HCT116 (cell line): ENCODE measurements at regions not wholly inside any gene's neighbourhood (a gene's known extent, or its start where the extent isn't known, plus 50 kb on each side); places are given as distances from the start of the nearest gene placed in this dataset.

Experiments used
- ATAC-seq: fragments of 200-7000 bp; cut with Tn5 transposase; 2 replicates; pipeline ENCODE4 v1.9.1; 2020; ENCODE audit warnings: mild to moderate bottlenecking, moderate library complexity
- BruUV-seq: library from RNA; stranded (reverse); fragments of 400-500 nt; replicated peaks from 2 replicates; lab custom pipeline; 2021; lab: Mats Ljungman, UMichigan
- CTCF ChIA-PET: fragments of 300-600 bp; sonication (Branson Sonifier 250); formaldehyde crosslinking; loops from one replicate; lab custom pipeline; 2021; ENCODE audit warnings: antibody characterized with exemption; lab: Charles Lee
- POLR2A ChIA-PET: fragments of 300-600, 350-600 bp; sonication (Branson Sonifier 250); formaldehyde crosslinking; loops from one replicate; lab custom pipeline; 2021; ENCODE audit warnings: antibody characterized with exemption; lab: Charles Lee
- RAD21 ChIA-PET, 2 experiments: fragments of 300-600 bp; sonication (Branson Sonifier 250); formaldehyde crosslinking; loops; one replicate each; lab custom pipeline; 2023; ENCODE audit warnings: low total read pairs in 2 of 2; ENCODE audit not compliant: uncharacterized antibody in 2 of 2, unreplicated experiment in 2 of 2, low non-redundant PET in 1 of 2; lab: Charles Lee
- DNase-seq: peaks from one replicate; pipeline ENCODE4 v3.0.0-alpha.2; 2010; ENCODE audit warnings: low read depth, low spot score
- H2AFZ ChIP-seq: fragments of 200-600 bp; shearing (Covaris generic), sonication (generic); 2 replicates; pipeline ENCODE4 v1.6.1; 2017; ENCODE audit warnings: low read depth, mixed run types, mixed read lengths, antibody characterized with exemption, low read length; ENCODE audit not compliant: poor library complexity, severe bottlenecking
- H3K27ac ChIP-seq: 2 replicates; pipeline ENCODE4 v1.5.1; 2012; ENCODE audit warnings: low read depth, low read length
- H3K27me3 ChIP-seq: fragments of 200-600 bp; sonication (generic); 2 replicates; pipeline ENCODE4 v1.6.1; 2016; ENCODE audit warnings: mixed run types, low read length, mixed read lengths; ENCODE audit not compliant: insufficient read depth
- H3K36me3 ChIP-seq, 2 experiments: fragments of 200-500 bp in 1 of 2; fragments of 200-600 bp in 1 of 2; sonication (Bioruptor generic) in 1 of 2; sonication (generic) in 1 of 2; 2 replicates each; pipeline versions ENCODE4 v1.5.1 to v1.6.1; 2014 to 2016; ENCODE audit warnings: low read length in 2 of 2, inconsistent platforms in 1 of 2, mixed read lengths in 1 of 2, mixed run types in 1 of 2; ENCODE audit not compliant: insufficient read depth in 2 of 2, control insufficient read depth in 1 of 2
- H3K4me1 ChIP-seq, 2 experiments: fragments of 200-600 bp in 1 of 2; sonication (generic) in 1 of 2; 2 replicates each; pipeline versions ENCODE4 v1.5.1 to v1.6.1; 2012 to 2017; ENCODE audit warnings: low read length in 2 of 2, inconsistent platforms in 1 of 2, mild to moderate bottlenecking in 1 of 2, mixed read lengths in 1 of 2, mixed run types in 1 of 2, moderate library complexity in 1 of 2; ENCODE audit not compliant: insufficient read depth in 2 of 2, control insufficient read depth in 1 of 2
- H3K4me2 ChIP-seq: fragments of 200-600 bp; sonication (generic); 2 replicates; pipeline ENCODE4 v1.6.1; 2017; ENCODE audit warnings: mixed run types, low read length, mixed read lengths
- H3K4me3 ChIP-seq, 2 experiments: fragments of 200-600 bp in 1 of 2; sonication (generic) in 1 of 2; replicated peaks in 1 of 2; 2 replicates each; pipeline ENCODE4 v1.5.1; 2011 to 2016; ENCODE audit warnings: low read length in 2 of 2, control low read depth in 1 of 2, low read depth in 1 of 2, mild to moderate bottlenecking in 1 of 2, mixed read lengths in 1 of 2, mixed run types in 1 of 2
- H3K79me2 ChIP-seq: fragments of 200-600 bp; sonication (generic); 2 replicates; pipeline ENCODE4 v1.6.1; 2017; ENCODE audit warnings: mild to moderate bottlenecking, mixed run types, low read length, moderate library complexity, mixed read lengths; ENCODE audit not compliant: insufficient read depth
- H3K9ac ChIP-seq: fragments of 200-600 bp; sonication (generic); 2 replicates; pipeline ENCODE4 v1.6.1; 2016; ENCODE audit warnings: low read length, mixed read lengths
- H3K9me2 ChIP-seq: fragments of 200-600 bp; sonication (generic), shearing (Covaris generic); 2 replicates; pipeline ENCODE4 v1.6.1; 2017; ENCODE audit warnings: mixed run types, mild to moderate bottlenecking, moderate library complexity; ENCODE audit not compliant: insufficient read depth
- H3K9me3 ChIP-seq, 2 experiments: fragments of 200-500 bp in 1 of 2; fragments of 200-600 bp in 1 of 2; sonication (Bioruptor generic) in 1 of 2; sonication (generic) in 1 of 2; 2 replicates each; pipeline ENCODE4 v1.6.1; 2014 to 2017; ENCODE audit warnings: low read length in 2 of 2, mixed read lengths in 2 of 2, inconsistent platforms in 1 of 2, low read depth in 1 of 2, mild to moderate bottlenecking in 1 of 2, mixed run types in 1 of 2, moderate library complexity in 1 of 2; ENCODE audit not compliant: control insufficient read depth in 1 of 2, insufficient read depth in 1 of 2
- H4K20me1 ChIP-seq: fragments of 200-600 bp; sonication (generic), shearing (Covaris generic); 2 replicates; pipeline ENCODE4 v1.6.1; 2017; ENCODE audit warnings: mixed run types, mild to moderate bottlenecking, moderate library complexity; ENCODE audit not compliant: insufficient read depth
- CBX3 ChIP-seq: IDR thresholded peaks from 2 replicates; pipeline ENCODE4 v1.6.1; 2012; ENCODE audit warnings: low read depth
- CEBPB ChIP-seq: IDR thresholded peaks from 2 replicates; pipeline ENCODE4 v1.6.1; 2012; ENCODE audit warnings: low read depth
- CTCF ChIP-seq, 3 experiments: fragments of 200-600 bp in 1 of 3; sonication (generic) in 1 of 3; IDR thresholded peaks in 2 of 3; conservative IDR thresholded peaks in 1 of 3; 2 replicates each; pipeline ENCODE4 v1.5.1; 2012 to 2017; ENCODE audit warnings: low read depth in 2 of 3, low read length in 2 of 3, antibody characterized with exemption in 1 of 3, borderline replicate concordance in 1 of 3, control low read depth in 1 of 3, mild to moderate bottlenecking in 1 of 3, mixed read lengths in 1 of 3, mixed run types in 1 of 3, moderate library complexity in 1 of 3; ENCODE audit not compliant: insufficient read depth in 1 of 3
- EGR1 ChIP-seq: IDR thresholded peaks from 2 replicates; pipeline ENCODE4 v1.6.1; 2012; ENCODE audit warnings: low read depth
- ELF1 ChIP-seq: IDR thresholded peaks from 2 replicates; pipeline ENCODE4 v1.6.1; 2012; ENCODE audit warnings: low read depth, borderline replicate concordance
- EZH2 ChIP-seq: fragments of 200-600 bp; sonication (generic); IDR thresholded peaks from 2 replicates; pipeline ENCODE4 v1.6.1; 2017; ENCODE audit warnings: antibody characterized with exemption, mixed run types
- EZH2phosphoT487 ChIP-seq: fragments of 200-600 bp; IDR thresholded peaks from 2 replicates; pipeline ENCODE4 v1.6.1; 2018; ENCODE audit warnings: antibody characterized with exemption, borderline replicate concordance
- JUND ChIP-seq: IDR thresholded peaks from 2 replicates; pipeline ENCODE4 v1.6.1; 2012
- POLR2AphosphoS5 ChIP-seq: IDR thresholded peaks from 2 replicates; pipeline ENCODE4 v1.6.1; 2011; ENCODE audit warnings: mild to moderate bottlenecking, low read depth, low read length, moderate library complexity
- RAD21 ChIP-seq: IDR thresholded peaks from 2 replicates; pipeline ENCODE4 v1.6.1; 2012; ENCODE audit warnings: low read depth, mild to moderate bottlenecking
- SRF ChIP-seq: IDR thresholded peaks from 2 replicates; pipeline ENCODE4 v1.6.1; 2012; ENCODE audit warnings: low read depth
- YY1 ChIP-seq: IDR thresholded peaks from 2 replicates; pipeline ENCODE4 v1.6.1; 2011; ENCODE audit warnings: low read length, low read depth, moderate library complexity, mild to moderate bottlenecking; ENCODE audit not compliant: insufficient replicate concordance; ENCODE audit errors: extremely low read depth
- ZFX ChIP-seq: fragments of 450-650 bp; IDR thresholded peaks from 2 replicates; pipeline ENCODE4 v1.6.1; 2017
- ZNF274 ChIP-seq: fragments of 200-500 bp; sonication (Bioruptor generic); IDR thresholded peaks from 2 replicates; pipeline ENCODE4 v1.6.1; 2014; ENCODE audit warnings: mild to moderate bottlenecking, low read depth, low read length, inconsistent platforms
- intact Hi-C: fragments of 100-400 bp; cut with micrococcal nuclease; formaldehyde crosslinking; loops from 2 replicates; pipeline ENCODE4 v1.10.0; 2022
- TF ChIP-seq, protein P1 (sequence below): IDR thresholded peaks from 2 replicates; pipeline ENCODE4 v1.6.1; 2012
- TF ChIP-seq, protein P2 (sequence below): IDR thresholded peaks from 2 replicates; pipeline ENCODE4 v1.6.1; 2012; ENCODE audit warnings: low read depth
- TF ChIP-seq, protein P3 (sequence below): IDR thresholded peaks from 2 replicates; pipeline ENCODE4 v1.6.1; 2012

GRCh38 chr6:119610754-119611153 lies 261.2 kb upstream of the MAN1A1 start:
- RAD21 ChIA-PET: no interaction called here
- no peak for DNase-seq
- no peak overlapping the region for H3K4me2 ChIP-seq
- H3K36me3 ChIP-seq: no peaks in the 10 kb centered on the region
- no peaks in the 10 kb centered on the region for H4K20me1 ChIP-seq
- H3K9ac ChIP-seq: no peak overlapping the region
- POLR2A ChIA-PET: no interaction called here
- no TSS peak for BruUV-seq
- no peak for ATAC-seq
- no peaks in the 10 kb centered on the region for H3K9me2 ChIP-seq
- H3K4me1 ChIP-seq: no peaks in the 10 kb centered on the region
- no peaks in the 10 kb centered on the region for H3K79me2 ChIP-seq
- H3K9me3 ChIP-seq: no peaks in the 10 kb centered on the region
- TF ChIP-seq CTCF (IDR thresholded peaks at IDR 0.05 in 2 of 3, conservative IDR thresholded peaks at IDR 0.05 in 1 of 3; ENCODE audit: borderline replicate concordance in 1 of 3, insufficient read depth in 1 of 3, low read depth in 2 of 3, low read length in 2 of 3) (no peak), EZH2phosphoT487 (no peak), YY1 (no peak), ZNF274 (no peak), SRF (no peak), JUND (no peak), POLR2AphosphoS5 (no peak), EGR1 (no peak), ZFX (no peak), RAD21 (no peak), ELF1 (no peak), EZH2 (no peak), CBX3 (no peak), CEBPB (no peak)
- TF ChIP-seq, protein P1, sequence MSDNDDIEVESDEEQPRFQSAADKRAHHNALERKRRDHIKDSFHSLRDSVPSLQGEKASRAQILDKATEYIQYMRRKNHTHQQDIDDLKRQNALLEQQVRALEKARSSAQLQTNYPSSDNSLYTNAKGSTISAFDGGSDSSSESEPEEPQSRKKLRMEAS: no peak
- TF ChIP-seq, protein P2, sequence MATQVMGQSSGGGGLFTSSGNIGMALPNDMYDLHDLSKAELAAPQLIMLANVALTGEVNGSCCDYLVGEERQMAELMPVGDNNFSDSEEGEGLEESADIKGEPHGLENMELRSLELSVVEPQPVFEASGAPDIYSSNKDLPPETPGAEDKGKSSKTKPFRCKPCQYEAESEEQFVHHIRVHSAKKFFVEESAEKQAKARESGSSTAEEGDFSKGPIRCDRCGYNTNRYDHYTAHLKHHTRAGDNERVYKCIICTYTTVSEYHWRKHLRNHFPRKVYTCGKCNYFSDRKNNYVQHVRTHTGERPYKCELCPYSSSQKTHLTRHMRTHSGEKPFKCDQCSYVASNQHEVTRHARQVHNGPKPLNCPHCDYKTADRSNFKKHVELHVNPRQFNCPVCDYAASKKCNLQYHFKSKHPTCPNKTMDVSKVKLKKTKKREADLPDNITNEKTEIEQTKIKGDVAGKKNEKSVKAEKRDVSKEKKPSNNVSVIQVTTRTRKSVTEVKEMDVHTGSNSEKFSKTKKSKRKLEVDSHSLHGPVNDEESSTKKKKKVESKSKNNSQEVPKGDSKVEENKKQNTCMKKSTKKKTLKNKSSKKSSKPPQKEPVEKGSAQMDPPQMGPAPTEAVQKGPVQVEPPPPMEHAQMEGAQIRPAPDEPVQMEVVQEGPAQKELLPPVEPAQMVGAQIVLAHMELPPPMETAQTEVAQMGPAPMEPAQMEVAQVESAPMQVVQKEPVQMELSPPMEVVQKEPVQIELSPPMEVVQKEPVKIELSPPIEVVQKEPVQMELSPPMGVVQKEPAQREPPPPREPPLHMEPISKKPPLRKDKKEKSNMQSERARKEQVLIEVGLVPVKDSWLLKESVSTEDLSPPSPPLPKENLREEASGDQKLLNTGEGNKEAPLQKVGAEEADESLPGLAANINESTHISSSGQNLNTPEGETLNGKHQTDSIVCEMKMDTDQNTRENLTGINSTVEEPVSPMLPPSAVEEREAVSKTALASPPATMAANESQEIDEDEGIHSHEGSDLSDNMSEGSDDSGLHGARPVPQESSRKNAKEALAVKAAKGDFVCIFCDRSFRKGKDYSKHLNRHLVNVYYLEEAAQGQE: no peak
- TF ChIP-seq, protein P3, sequence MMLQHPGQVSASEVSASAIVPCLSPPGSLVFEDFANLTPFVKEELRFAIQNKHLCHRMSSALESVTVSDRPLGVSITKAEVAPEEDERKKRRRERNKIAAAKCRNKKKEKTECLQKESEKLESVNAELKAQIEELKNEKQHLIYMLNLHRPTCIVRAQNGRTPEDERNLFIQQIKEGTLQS: no peak
- H3K27me3 ChIP-seq: no peaks in the 10 kb centered on the region
- no peak overlapping the region for H3K4me3 ChIP-seq
- no peak overlapping the region for H3K27ac ChIP-seq
- H2AFZ ChIP-seq: no peak overlapping the region
- CTCF ChIA-PET: no interaction called here
- intact Hi-C loops: no loop called here
